Ovary (tissue), 3 donors: ENCODE measurements at regions not wholly inside any gene's neighbourhood (a gene's known extent, or its start where the extent isn't known, plus 50 kb on each side); places are given as distances from the start of the nearest gene placed in this dataset.

Experiments used
- POLR2A ChIP-seq: fragments of 450-650 bp; IDR thresholded peaks from one replicate; pipeline ENCODE4 v1.6.1; 2017; ENCODE audit warnings: antibody characterized with exemption, mild to moderate bottlenecking, moderate library complexity
- TF ChIP-seq, protein P1 (sequence below), 3 donors: fragments of 450-650 bp in 2 of 3; fragments of 200-600 bp in 1 of 3; IDR thresholded peaks; one replicate each; pipeline versions ENCODE4 v1.5.1 to v1.8.0; 2016 to 2022; ENCODE audit warnings: antibody characterized with exemption in 3 of 3, mild to moderate bottlenecking in 1 of 3
- donor health status: DM: no; HTN: no; CAD: no.

DNA sequence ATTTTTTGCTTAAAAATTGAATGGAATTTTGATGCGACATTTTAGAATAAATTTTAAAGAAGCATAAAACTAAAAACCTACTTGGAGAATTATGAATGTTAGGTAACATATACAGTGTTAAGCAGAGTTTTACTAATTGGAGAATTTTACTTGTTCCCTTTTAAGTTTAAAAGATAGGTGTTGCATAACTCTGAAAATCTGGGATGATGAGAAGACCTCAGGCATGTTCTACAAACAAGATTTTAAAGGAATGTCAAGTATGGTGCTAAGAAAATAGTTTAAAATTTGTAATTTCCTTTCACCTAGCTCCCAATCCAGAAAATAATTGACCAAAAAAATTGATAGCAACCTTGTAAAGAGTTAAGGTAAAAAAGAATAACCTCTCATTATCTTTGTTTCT lies 135.8 kb downstream of the RFC3 start:
- TF ChIP-seq, protein P1, sequence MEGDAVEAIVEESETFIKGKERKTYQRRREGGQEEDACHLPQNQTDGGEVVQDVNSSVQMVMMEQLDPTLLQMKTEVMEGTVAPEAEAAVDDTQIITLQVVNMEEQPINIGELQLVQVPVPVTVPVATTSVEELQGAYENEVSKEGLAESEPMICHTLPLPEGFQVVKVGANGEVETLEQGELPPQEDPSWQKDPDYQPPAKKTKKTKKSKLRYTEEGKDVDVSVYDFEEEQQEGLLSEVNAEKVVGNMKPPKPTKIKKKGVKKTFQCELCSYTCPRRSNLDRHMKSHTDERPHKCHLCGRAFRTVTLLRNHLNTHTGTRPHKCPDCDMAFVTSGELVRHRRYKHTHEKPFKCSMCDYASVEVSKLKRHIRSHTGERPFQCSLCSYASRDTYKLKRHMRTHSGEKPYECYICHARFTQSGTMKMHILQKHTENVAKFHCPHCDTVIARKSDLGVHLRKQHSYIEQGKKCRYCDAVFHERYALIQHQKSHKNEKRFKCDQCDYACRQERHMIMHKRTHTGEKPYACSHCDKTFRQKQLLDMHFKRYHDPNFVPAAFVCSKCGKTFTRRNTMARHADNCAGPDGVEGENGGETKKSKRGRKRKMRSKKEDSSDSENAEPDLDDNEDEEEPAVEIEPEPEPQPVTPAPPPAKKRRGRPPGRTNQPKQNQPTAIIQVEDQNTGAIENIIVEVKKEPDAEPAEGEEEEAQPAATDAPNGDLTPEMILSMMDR (IDR thresholded peaks at IDR 0.05): no peak
- TF ChIP-seq POLR2A: no peak
